OCI-LY1 (cell line): ENCODE measurements at regions not wholly inside any gene's neighbourhood (a gene's known extent, or its start where the extent isn't known, plus 50 kb on each side); places are given as distances from the start of the nearest gene placed in this dataset.

Source experiments
- H2AFZ ChIP-seq: fragments of 200-600 bp; sonication (generic), shearing (Covaris generic); 2 replicates; pipeline ENCODE4 v1.6.0; 2014; ENCODE audit warnings: antibody characterized with exemption, mild to moderate bottlenecking, low read length
- H3F3A ChIP-seq: fragments of 200-600 bp; sonication (generic), shearing (Covaris generic); 2 replicates; pipeline ENCODE4 v1.6.0; 2014; ENCODE audit warnings: mild to moderate bottlenecking, antibody characterized with exemption, low read length, moderate library complexity; ENCODE audit not compliant: insufficient read depth
- H3K27ac ChIP-seq: fragments of 200-600 bp; sonication (generic); 2 replicates; pipeline ENCODE4 v1.5.1; 2014; ENCODE audit warnings: low read length, mixed run types, mild to moderate bottlenecking, low read depth; ENCODE audit not compliant: poor library complexity, severe bottlenecking
- H3K27me3 ChIP-seq: fragments of 200-600 bp; sonication (generic); 2 replicates; pipeline ENCODE4 v1.6.0; 2014; ENCODE audit warnings: antibody characterized with exemption, mild to moderate bottlenecking, low read length, moderate library complexity; ENCODE audit not compliant: insufficient read depth
- H3K36me3 ChIP-seq: fragments of 200-600 bp; sonication (generic); 2 replicates; pipeline ENCODE4 v1.6.1; 2014; ENCODE audit warnings: mild to moderate bottlenecking, antibody characterized with exemption, low read length, moderate library complexity, mixed read lengths; ENCODE audit not compliant: insufficient read depth
- H3K4me1 ChIP-seq: fragments of 200-600 bp; sonication (generic); 2 replicates; pipeline ENCODE4 v1.5.1; 2014; ENCODE audit warnings: mild to moderate bottlenecking, low read length, moderate library complexity; ENCODE audit not compliant: insufficient read depth, severe bottlenecking
- H3K4me2 ChIP-seq: fragments of 200-600 bp; sonication (generic), shearing (Covaris generic); 2 replicates; pipeline ENCODE4 v1.6.1; 2014; ENCODE audit warnings: low read length
- H3K4me3 ChIP-seq: fragments of 200-600 bp; sonication (generic); 2 replicates; pipeline ENCODE4 v1.5.1; 2014; ENCODE audit warnings: low read length, low read depth, mild to moderate bottlenecking, mixed read lengths; ENCODE audit not compliant: poor library complexity, severe bottlenecking
- H3K79me2 ChIP-seq: fragments of 200-600 bp; shearing (Covaris generic); 2 replicates; pipeline ENCODE4 v1.6.1; 2016; ENCODE audit warnings: mixed run types, low read length, mixed read lengths; ENCODE audit not compliant: insufficient read depth
- H3K9ac ChIP-seq: fragments of 200-600 bp; sonication (generic), shearing (Covaris generic); 2 replicates; pipeline ENCODE4 v1.6.1; 2014; ENCODE audit warnings: mild to moderate bottlenecking, low read length, mixed read lengths
- H3K9me2 ChIP-seq: fragments of 200-600 bp; sonication (generic), shearing (Covaris generic); 2 replicates; pipeline ENCODE4 v1.6.1; 2014; ENCODE audit warnings: low read depth, mild to moderate bottlenecking, low read length, mixed read lengths
- H3K9me3 ChIP-seq: fragments of 200-600 bp; shearing (Covaris generic); 2 replicates; pipeline ENCODE4 v1.6.1; 2014; ENCODE audit warnings: low read length, mixed read lengths
- H4K20me1 ChIP-seq: fragments of 200-600 bp; sonication (generic), shearing (Covaris generic); 2 replicates; pipeline ENCODE4 v1.6.0; 2016; ENCODE audit warnings: mild to moderate bottlenecking, low read length; ENCODE audit not compliant: insufficient read depth
- EZH2 ChIP-seq: fragments of 200-600 bp; sonication (generic), shearing (Covaris generic); IDR thresholded peaks from 2 replicates; pipeline ENCODE4 v1.8.0; 2017; ENCODE audit warnings: borderline replicate concordance, mixed run types, mild to moderate bottlenecking, antibody characterized with exemption, low read length, moderate library complexity, mixed read lengths
- TF ChIP-seq, protein P1 (sequence below): fragments of 200-600 bp; sonication (generic), shearing (Covaris generic); IDR thresholded peaks from 2 replicates; pipeline ENCODE4 v1.5.1; 2017; ENCODE audit warnings: mild to moderate bottlenecking, antibody characterized with exemption, low read length, moderate library complexity, mixed read lengths

DNA sequence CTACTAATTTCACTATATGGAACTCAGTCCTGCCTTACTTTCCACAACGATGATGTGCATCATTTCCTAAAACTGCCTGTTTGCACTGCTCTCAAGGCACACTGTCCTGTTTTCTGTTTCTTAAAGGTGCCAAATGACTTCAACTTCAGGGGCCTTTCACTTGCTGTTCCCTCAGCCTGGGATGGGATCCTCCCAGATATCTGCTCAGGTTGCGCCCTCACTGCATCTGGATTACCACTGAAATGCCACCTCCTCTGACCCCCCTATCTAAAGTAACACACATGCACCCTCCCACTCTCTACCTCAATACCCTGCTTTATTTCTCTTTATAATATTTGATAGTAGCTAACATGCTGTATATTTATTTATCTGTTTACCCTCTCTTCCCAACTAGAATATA, 123.8 kb upstream of the CMC1 start:
- Histone ChIP-seq H3K4me3 (no peak overlapping the region), H3K4me1 (no peaks in the 10 kb centered on the region), H3F3A (no peaks in the 10 kb centered on the region), H3K36me3 (no peaks in the 10 kb centered on the region), H4K20me1 (no peaks in the 10 kb centered on the region), H3K27ac (no peak overlapping the region), H3K4me2 (no peak overlapping the region), H2AFZ (no peak overlapping the region), H3K9me2 (no peaks in the 10 kb centered on the region), H3K9ac (no peak overlapping the region), H3K79me2 (no peaks in the 10 kb centered on the region), H3K9me3 (no peaks in the 10 kb centered on the region), H3K27me3 (no peaks in the 10 kb centered on the region)
- TF ChIP-seq EZH2, result no peak
- TF ChIP-seq, protein P1, sequence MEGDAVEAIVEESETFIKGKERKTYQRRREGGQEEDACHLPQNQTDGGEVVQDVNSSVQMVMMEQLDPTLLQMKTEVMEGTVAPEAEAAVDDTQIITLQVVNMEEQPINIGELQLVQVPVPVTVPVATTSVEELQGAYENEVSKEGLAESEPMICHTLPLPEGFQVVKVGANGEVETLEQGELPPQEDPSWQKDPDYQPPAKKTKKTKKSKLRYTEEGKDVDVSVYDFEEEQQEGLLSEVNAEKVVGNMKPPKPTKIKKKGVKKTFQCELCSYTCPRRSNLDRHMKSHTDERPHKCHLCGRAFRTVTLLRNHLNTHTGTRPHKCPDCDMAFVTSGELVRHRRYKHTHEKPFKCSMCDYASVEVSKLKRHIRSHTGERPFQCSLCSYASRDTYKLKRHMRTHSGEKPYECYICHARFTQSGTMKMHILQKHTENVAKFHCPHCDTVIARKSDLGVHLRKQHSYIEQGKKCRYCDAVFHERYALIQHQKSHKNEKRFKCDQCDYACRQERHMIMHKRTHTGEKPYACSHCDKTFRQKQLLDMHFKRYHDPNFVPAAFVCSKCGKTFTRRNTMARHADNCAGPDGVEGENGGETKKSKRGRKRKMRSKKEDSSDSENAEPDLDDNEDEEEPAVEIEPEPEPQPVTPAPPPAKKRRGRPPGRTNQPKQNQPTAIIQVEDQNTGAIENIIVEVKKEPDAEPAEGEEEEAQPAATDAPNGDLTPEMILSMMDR, result no peak

DNA sequence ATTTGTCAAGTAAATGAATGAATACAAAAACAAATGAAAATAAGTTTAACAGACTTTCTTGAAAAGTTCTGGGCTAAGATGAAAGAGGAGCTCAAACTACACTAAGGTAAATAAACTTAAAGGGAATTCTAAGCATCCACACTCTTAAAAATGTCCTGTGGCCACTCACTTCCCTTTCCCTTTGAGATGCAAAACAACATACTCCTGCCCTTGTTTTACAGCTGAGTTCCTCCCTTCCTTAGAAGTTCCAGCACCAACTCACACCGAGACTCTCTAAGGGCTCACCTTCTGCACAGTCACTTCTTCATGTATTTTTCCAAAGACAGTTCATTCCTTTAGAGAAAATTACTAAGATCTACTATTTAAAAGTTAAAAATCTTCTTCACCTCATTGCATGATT, 123.3 kb upstream of the CMC1 start:
- TF ChIP-seq, protein P1, result no peak
- no peak for TF ChIP-seq EZH2
- no peak overlapping the region for H3K4me3 ChIP-seq

DNA sequence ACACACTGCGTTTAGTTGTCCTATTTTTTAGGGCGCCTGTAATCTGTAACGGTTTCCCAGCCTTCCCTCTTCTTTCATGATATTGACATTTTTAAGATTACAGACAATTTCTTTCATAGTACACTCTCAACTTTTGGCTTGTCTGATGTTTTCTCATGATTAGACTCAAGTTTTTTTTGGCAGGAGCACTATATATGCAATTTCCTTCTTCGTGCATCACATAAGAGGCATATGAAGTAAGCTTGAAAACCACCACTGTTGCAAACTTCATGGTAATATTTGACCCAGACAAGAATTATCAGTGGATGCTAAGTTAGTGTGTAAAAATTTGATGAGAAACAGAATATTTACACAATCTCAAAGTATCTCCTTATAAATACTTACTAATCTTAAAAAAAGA, 119.2 kb upstream of the CMC1 start:
- H3F3A ChIP-seq, result no peaks in the 10 kb centered on the region

More for the DNA sequence above, 123.3 kb upstream of the CMC1 start:
- no peak overlapping the region for H2AFZ ChIP-seq
- no peaks in the 10 kb centered on the region for H3K79me2 ChIP-seq
- no peak overlapping the region for H3K9ac ChIP-seq
- H4K20me1 ChIP-seq, result no peaks in the 10 kb centered on the region
- no peaks in the 10 kb centered on the region for H3K4me1 ChIP-seq
- no peaks in the 10 kb centered on the region for H3K9me2 ChIP-seq
- no peaks in the 10 kb centered on the region for H3F3A ChIP-seq
- no peaks in the 10 kb centered on the region for H3K9me3 ChIP-seq
- no peaks in the 10 kb centered on the region for H3K36me3 ChIP-seq
- H3K27me3 ChIP-seq, result no peaks in the 10 kb centered on the region
- no peak overlapping the region for H3K4me2 ChIP-seq
- H3K27ac ChIP-seq, result no peak overlapping the region

More for the DNA sequence above, 119.2 kb upstream of the CMC1 start:
- Histone ChIP-seq H3K9ac (no peak overlapping the region), H3K4me1 (no peaks in the 10 kb centered on the region), H3K27ac (no peak overlapping the region), H3K4me3 (no peak overlapping the region), H3K4me2 (no peak overlapping the region), H3K36me3 (no peaks in the 10 kb centered on the region), H3K9me3 (no peaks in the 10 kb centered on the region), H4K20me1 (no peaks in the 10 kb centered on the region), H2AFZ (no peak overlapping the region), H3K79me2 (no peaks in the 10 kb centered on the region), H3K9me2 (no peaks in the 10 kb centered on the region), H3K27me3 (no peaks in the 10 kb centered on the region)
- TF ChIP-seq EZH2, result no peak
- TF ChIP-seq, protein P1, result no peak
